ENCODE measurements at regions not wholly inside any gene's neighbourhood (a gene's known extent, or its start where the extent isn't known, plus 50 kb on each side); places are given as distances from the start of the nearest gene placed in this dataset.

DNA sequence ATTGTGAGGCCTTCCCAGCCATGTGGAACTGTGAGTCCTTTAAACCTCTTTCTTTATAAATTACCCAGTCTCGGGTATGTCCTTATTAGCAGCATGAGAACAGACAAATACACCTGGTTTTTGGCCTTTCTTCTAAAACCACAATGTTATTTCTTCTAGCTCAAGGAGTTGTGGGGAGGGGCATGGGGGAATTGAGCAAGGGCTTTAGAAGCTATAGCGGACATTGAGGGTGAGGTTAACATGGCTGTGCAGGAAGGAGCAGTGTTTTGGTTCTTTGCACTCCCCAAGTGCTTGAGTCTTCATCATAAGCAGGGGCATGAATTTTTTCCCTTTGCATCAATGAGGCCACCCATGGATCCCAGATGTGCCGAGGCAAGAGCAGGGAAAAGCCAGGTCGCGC is 86.8 kb downstream of the SPRING1 start:
- no peak for DNase-seq (ENCODE audit: low read depth in 3 of 3)

DNA sequence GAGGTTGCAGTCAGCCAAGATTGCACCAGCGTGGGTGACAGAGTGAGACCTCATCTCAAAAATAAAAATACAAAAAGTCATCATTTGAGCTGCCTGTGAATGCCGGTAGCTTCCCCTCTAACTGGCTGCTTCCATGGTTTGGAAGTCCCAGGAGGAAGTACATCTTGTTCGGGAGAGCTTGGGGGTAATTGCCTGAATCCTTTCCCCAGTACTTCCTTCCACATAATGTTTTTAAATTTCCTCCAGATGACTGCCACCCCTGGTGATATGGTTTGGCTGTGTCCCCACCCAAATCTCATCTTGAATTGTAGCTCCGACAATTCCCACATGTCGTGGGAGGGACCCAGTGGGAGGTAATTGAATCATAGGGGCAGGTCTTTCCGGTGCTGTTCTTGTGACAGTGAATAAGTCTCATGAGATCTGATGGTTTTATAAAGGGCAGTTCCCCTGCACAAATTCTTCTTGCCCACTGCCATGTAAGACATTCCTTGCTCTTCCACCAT is 87.2 kb downstream of the SPRING1 start:
- no peak for DNase-seq (ENCODE audit: low read depth in 3 of 3)

DNA sequence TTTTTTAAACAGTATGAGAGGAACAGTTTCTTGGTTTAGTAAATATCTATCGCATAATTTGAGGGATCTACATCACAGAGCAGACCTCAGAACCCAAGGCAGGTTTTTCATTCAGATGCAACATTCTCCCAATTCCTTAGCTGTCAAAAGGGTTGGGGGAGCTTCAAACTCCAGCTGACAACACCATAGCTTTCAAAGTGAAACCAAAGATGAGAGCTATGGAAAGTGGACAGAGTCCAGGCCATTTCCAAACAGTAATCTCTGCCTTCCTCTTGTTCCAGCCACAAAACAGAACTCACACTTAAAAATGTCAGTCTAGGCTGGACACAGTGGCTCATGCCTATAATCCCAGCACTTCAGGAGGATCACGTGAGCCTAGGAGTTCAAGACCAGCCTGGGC is 87.8 kb downstream of the SPRING1 start:
- no peak for DNase-seq (ENCODE audit: low read depth in 3 of 3)

DNA sequence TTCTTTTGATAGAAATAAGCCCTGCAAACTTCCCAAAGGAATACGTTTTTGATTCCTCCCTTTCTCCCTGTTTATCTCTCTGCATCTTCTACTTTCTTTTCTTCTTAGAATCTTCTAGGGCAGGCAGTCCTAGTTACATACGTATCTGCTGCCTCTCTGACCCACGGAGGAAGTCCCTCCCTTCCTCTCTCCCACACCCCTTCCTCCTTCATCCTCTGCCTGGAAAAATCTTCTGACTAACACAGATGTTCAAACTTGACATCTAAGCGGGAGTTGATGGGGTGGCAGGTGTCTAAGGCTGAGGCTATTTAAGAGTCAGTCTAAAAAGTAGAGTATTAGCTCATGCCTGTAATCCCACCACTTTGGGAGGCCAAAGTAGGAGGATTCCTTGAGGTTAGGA is 88.6 kb downstream of the MAP1LC3B2 start:
- DNase-seq (ENCODE audit: low read depth in 3 of 3): no peak

DNA sequence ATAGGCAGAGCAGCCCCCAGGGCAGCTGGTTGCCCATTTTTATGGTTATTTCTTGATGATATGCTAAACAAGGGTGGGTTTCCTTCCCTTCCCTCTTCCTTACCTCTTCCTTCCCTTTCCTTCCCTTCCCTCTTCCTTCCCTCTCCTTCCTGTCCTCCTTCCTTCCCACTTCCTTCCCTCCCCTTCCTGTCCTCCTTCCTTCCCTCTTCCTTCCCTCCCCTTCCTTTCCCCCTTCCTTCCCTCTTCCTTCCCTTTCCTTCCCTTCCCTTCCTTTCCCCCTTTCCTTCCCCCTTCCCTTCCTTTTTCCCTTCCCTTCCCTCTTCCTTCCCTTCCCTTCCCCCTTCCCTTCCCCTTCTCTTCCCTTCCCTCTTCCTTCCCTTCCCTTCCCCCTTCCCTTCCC is 87.7 kb downstream of the MAP1LC3B2 start:
- DNase-seq (ENCODE audit: low read depth in 3 of 3): no peak

DNA sequence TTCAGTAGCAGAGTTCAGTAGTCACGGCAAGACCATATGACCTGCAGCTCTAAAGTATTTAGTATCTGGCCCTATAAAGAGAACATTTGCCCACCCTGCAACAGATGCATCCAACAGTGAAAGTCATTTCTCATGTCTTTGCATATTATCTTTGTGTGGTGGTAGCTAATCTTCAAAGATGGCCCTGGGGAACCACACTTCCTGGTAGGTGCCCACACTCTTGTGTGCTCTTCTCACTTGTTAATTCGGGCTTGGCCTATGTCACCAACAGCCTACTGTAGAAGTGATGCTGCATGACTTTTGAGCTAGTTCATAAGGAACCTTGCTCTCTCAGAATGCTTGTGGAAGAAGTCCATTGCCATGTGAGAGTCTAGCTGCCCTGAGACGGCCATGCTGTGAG is 85.6 kb downstream of the MAP1LC3B2 start:
- no peak for DNase-seq (ENCODE audit: low read depth in 3 of 3)

DNA sequence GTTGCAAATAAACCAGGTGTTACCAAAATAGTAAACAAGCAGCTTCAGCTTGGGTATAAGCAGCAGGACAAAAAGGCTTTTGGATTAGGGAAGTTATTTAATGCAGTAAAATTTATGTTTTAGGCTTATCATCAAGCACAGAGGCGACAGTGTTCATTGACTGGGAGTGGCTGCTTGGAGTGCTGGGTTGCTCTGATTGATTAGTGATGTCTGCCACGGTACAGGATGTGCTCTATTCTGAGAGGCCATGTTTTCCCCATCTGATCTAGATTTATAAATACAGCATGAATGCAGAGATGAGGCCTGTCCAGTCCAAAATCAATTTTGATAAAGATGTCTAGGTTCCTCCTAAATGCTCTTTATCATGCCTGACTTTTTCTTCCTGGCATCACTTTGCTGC is 83.5 kb downstream of the MAP1LC3B2 start:
- DNase-seq (ENCODE audit: low read depth in 3 of 3): no peak

DNA sequence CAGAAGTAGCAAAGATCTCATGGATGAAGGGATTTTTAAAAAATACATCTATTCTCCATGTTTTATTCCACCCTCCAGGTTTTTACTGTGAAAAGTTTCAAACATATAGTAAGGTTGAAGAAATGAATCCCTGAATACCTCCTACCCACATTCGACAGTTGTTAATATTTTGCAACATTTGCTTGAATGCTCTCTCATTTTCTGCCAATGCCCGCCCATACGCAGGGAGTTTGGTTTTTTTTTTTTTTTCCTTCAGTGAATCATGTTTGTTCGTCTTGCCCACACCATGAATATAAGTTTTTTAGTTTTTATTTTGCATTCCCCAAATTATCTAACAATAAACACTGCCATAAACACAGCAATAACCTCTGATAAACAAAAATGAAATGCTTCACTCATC is 82.9 kb downstream of the MAP1LC3B2 start:
- no peak for DNase-seq (ENCODE audit: low read depth in 3 of 3)

DNA sequence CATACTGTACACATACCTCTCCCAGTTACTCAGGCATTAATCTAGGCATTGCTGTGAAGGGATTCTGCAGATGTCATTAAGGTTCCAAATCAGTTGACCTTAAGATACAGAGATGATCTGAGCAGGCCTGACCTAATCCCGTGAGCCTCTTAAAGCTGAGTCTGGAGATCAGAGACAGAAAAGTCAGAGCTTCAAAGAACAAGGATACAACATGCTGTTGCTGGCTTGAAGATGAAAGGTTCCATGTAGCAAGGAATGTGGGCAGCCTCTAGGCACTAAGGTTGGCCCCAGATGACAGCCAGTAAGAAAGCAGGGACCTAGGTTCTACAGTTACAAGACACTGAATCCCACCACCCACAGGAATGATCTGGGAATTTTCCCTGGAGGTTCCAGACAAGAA is 81.1 kb downstream of the MAP1LC3B2 start:
- DNase-seq (ENCODE audit: low read depth in 3 of 3): no peak

DNA sequence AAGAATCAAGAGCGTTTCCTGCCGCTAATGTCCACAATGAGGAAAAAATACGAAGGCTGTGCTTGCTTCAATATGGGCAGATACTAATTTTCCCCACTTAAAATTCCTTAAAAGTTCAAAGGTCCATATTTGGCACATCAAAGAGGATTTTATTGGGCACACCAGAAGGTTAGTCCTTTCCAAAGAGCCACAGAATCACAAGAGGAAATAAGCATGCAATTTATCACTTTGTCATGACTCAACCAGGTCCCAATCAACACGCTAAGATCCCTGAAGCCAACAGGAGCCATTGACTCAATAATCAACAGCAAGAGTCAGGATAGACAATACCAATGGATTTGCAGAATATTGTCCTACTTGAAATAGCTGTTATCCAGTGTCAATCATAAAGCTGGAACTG is 80.6 kb downstream of the MAP1LC3B2 start:
- no peak for DNase-seq (ENCODE audit: low read depth in 3 of 3)

DNA sequence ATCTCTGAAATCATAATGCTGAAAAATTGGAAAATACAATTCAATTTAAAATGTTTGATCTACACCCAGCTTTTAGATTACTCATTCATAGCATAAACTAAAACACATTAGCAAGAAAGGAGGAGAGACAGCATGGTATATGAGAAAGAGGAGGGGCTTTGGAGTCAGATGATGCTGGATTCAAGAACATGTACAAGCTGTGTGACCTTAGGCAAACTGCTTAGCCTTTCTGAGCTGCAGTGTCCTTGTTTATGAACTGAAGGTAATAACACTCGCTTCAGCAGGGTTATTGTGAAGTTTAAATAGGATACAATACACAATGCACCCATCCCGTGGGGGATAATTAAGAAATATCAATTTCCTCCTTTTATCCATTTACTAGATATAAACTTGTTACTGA is 79.2 kb downstream of the MAP1LC3B2 start:
- DNase-seq (ENCODE audit: low read depth in 3 of 3): no peak

DNA sequence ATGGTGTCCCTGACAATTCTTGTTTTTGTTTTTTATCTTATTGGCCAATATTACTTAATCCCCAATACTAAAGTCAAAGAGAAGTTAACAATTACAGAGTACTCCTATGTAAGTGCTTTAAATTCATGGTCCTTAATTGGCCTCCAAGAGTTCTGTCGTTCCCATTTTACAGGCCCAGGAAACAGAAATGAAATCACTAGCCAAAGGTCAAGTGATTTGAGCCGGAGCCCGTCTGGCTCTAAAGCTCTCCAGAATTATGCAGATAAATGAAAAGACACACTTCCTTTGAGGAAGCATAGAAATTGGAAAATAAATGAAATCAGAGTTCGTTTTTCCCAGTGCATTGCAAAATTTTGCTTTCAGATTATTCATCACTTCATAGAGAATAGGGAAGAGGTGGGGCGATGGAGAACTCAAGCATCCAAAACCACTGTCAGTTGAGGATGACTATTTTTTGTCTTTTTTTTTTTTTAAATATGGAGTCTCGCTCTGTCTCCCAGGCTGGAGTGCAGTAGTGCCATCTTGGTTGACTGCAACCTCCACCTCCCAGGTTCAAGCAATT is 78.5 kb downstream of the MAP1LC3B2 start:
- DNase-seq (ENCODE audit: low read depth in 3 of 3): no peak

DNA sequence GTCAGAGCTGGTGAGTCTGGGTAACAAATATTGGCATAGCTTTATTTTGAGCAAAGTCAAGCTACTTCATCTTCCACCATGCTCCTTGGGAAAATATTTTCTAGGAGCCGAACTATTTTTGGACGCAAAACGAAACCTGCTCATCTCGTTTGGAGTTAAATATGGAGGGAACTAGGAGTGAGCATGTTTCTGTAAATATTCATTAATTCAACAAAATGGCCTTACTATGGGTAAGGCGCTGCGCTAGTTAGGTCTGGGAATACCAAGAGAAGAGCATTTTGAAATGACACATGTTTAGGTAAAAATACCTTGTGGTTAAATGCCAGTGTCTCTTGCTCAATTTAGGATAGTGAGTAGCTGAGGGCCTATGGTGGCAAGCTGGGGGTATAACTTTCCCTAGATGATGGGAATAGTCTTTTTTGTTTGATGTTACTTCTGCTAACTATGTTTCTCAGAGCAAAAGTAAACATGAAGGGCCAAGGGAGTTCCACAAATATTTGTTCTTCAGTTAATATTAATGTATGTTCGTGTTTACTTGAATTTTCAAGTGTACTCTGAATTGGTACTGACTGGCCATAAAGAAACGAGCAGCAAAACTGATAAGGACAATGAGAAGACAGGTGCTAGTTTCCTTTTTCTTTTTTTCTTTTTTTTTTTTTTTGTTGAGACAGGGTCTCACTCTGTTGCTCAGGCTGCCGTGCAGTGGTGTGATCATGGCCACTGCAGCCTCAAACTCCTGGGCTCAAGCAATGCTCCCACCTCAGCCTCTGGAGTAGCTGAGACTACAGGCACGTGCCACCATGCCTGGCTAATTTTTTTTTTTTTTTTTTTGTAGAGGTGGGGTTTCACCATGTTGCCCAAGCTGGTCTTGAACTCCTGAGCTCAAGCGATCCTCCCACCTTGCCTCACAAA is 77.7 kb downstream of the MAP1LC3B2 start:
- no peak for DNase-seq (ENCODE audit: low read depth in 3 of 3)

DNA sequence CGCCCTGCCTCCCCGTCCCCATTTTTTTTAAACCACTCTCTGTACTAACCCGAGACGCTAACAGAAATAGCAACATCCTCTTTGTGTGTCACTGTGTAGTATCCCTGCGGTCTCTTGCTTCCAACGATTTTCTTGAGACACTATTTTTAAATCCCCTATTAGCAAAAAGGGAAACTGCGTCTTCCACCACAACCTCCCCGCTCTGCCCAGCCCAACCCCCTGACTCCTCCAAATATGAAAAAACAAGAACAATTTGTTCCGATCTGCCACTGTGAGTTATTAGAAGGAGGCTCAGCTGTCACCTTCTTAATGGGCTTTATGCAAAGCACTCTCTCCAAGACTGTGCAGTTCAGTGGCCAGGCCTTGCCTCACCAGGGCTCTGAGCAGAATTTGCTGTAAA is 76.3 kb downstream of the MAP1LC3B2 start:
- DNase-seq (ENCODE audit: low read depth in 3 of 3): no peak

DNA sequence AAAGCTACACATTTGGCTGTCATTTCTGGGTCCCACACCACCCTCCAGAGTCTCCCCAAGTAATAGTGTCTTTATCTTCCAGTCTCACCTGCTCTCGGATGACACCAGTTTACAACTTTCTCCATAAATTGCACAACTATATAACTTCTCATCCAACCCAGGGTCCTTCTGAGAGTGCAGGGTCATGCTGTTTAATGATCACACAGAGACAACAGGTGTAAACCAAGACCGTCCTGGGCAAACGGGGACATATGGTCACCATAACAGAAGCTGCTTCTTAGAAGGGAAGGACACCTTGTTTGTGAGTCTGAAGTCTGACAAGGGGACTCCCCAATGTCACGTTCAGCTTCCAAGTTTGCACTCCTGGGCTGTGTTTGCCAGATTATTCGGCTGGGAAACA is 74.3 kb downstream of the MAP1LC3B2 start:
- no peak for DNase-seq (ENCODE audit: low read depth in 3 of 3)

DNA sequence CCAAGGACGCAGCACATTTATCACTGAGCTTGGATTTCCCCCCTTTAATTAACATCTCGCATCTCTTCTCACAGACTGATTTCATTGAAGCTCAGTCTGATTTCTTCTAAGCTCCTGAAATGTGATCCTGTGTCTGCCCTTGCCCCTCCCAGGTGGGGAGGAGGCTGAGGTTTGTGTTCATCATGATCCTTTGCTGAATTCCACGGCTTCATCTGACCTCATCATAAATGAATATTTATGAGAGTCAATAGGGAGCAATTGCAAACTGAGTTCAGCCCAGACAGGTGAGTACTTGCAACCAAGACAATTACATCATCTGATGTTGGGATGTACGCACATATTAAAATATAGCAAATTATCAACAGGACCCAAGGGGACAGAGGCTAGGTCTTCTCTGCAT is 72.4 kb downstream of the MAP1LC3B2 start:
- DNase-seq (ENCODE audit: low read depth in 3 of 3): no peak

DNA sequence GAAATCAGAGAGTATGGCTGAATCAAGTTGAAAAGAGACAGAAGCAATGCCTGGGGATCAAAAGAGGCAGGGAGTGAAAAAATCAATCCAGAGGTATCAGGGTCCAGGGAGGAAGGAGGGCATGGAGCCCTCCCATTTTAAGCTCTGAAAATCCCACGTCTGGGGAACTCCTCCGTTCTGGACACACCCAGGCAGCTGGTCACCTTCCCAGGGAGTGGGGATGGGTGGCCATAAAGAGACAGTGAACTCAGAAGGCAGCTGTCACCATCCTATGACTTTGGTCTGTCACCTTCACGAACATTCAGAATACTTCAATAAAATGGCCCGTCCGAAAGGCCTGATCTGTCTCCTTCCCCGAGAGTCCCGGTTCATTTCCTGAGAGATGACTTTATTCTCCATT is 71.6 kb downstream of the MAP1LC3B2 start:
- DNase-seq (ENCODE audit: low read depth in 3 of 3): no peak

DNA sequence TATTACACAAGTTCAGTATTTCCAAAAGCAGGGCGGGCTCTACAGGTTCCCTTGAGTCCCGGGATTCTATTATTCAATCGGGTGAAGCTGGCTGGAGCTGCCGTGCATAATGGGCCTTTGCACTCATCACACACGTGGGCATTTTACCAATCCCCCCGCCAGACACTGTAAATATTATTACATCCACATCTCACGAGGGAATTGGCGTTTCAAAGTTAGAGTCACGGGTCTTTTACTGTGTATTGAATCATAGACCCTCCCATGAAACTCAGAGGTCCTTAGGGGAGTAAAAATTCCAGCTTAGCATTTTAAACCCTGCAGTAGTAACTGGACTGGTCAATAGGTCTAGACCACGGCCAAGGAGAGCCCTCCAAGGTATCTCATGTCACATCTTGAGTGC is 70.3 kb downstream of the MAP1LC3B2 start:
- DNase-seq (ENCODE audit: low read depth in 3 of 3): no peak

DNA sequence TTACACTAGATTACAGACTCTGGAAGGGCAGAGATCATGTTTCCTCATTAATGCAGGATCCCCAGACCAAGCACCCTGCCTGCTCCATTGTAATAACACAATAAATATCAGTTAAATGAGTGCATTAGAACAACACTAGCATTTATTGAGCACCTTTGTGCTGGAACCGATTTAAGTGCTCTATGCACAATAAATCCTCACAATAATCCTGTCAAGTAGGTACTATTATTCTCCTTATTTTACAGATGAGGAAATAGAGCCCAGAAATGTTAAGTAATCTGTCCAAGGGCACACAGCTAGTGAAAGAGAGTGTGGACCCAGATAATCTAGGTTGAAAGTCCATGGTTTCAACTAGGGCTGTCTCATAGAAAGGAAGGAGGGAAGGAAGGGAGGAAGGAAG is 69.8 kb downstream of the MAP1LC3B2 start:
- no peak for DNase-seq (ENCODE audit: low read depth in 3 of 3)

DNA sequence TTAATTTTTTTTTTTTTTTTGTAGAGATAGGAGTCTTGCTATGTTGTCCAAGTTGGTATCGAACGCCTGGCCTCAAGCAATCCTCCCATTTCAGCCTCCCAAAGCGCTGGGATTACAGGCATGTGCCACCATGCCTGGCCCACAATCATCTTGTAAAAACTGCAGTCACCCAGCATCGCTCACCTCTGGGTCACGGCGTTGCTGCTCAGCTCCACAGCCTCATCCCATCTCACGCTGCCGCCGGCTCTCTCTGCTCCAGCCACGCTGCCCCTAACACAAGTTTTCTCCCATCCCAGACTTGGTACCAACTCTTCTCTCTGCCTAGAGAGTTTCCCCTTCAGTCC is 69.2 kb downstream of the MAP1LC3B2 start:
- DNase-seq (ENCODE audit: low read depth in 3 of 3): no peak
